Osteoblast (primary cell): ENCODE measurements at regions not wholly inside any gene's neighbourhood (a gene's known extent, or its start where the extent isn't known, plus 50 kb on each side); places are given as distances from the start of the nearest gene placed in this dataset.

Experiments
- DNase-seq: peaks from one replicate; pipeline ENCODE4 v3.0.0; 2011; ENCODE audit warnings: low spot score, mixed read lengths; ENCODE audit not compliant: insufficient read length; ENCODE audit errors: missing footprints
- H2AFZ ChIP-seq: 2 replicates; pipeline ENCODE4 v1.6.0; 2011; ENCODE audit warnings: mild to moderate bottlenecking, low read length
- H3K27ac ChIP-seq: 2 replicates; pipeline ENCODE4 v1.5.1; 2011; ENCODE audit warnings: mild to moderate bottlenecking, low read depth, low read length, moderate library complexity
- H3K27me3 ChIP-seq: 2 replicates; pipeline ENCODE4 v1.6.0; 2012; ENCODE audit warnings: mild to moderate bottlenecking, control low read depth, inconsistent platforms, low read length, moderate library complexity; ENCODE audit not compliant: insufficient read depth
- H3K36me3 ChIP-seq: 2 replicates; pipeline ENCODE4 v1.5.1; 2011; ENCODE audit warnings: mild to moderate bottlenecking, low read length, control low read depth, moderate library complexity; ENCODE audit not compliant: insufficient read depth
- H3K4me1 ChIP-seq: 2 replicates; pipeline ENCODE4 v1.5.1; 2011; ENCODE audit warnings: mild to moderate bottlenecking, low read length, control low read depth, moderate library complexity; ENCODE audit not compliant: insufficient read depth
- H3K4me2 ChIP-seq: 2 replicates; pipeline ENCODE4 v1.6.0; 2011; ENCODE audit warnings: mild to moderate bottlenecking, low read length; ENCODE audit not compliant: insufficient read depth
- H3K4me3 ChIP-seq: fragments of 200-600 bp; sonication (generic); 3 replicates; pipeline ENCODE4 v1.5.1; 2012; ENCODE audit warnings: mild to moderate bottlenecking, low read length, inconsistent platforms; ENCODE audit not compliant: insufficient read depth
- H3K79me2 ChIP-seq: 2 replicates; pipeline ENCODE4 v1.6.0; 2012; ENCODE audit warnings: mild to moderate bottlenecking, low read length, control low read depth, inconsistent platforms; ENCODE audit not compliant: insufficient read depth
- H3K9me3 ChIP-seq: 2 replicates; pipeline ENCODE4 v1.5.1; 2011; ENCODE audit warnings: low read depth, low read length, control low read depth
- H4K20me1 ChIP-seq: 2 replicates; pipeline ENCODE4 v1.6.0; 2012; ENCODE audit warnings: mild to moderate bottlenecking, low read length, control low read depth; ENCODE audit not compliant: insufficient read depth
- TF ChIP-seq, protein P1 (sequence below): IDR thresholded peaks from 2 replicates; pipeline ENCODE4 v1.5.1; 2011; ENCODE audit warnings: mild to moderate bottlenecking, low read depth, low read length, moderate library complexity; ENCODE audit errors: extremely low read depth

DNA sequence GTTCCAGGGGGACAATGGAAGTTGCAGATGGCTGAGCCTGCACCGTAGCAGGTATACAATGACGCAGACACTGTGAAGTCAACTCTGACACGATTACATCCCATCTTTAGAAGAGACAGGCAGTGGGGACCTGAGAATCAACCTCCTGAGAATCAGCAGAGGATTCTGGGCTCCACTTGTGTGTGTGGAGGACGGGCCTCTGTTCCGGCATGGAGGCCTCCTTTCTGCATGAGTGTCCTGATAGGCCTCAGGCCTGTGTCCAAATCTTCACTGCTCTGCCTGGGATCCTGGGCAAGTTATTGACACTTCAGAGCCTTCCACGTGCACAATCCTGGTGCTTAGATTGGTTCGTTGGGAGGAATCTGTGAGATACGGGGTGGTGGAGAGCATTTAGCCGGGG, 151.2 kb upstream of the COL5A1 start:
- no peak overlapping the region for H3K4me2 ChIP-seq
- TF ChIP-seq, protein P1, sequence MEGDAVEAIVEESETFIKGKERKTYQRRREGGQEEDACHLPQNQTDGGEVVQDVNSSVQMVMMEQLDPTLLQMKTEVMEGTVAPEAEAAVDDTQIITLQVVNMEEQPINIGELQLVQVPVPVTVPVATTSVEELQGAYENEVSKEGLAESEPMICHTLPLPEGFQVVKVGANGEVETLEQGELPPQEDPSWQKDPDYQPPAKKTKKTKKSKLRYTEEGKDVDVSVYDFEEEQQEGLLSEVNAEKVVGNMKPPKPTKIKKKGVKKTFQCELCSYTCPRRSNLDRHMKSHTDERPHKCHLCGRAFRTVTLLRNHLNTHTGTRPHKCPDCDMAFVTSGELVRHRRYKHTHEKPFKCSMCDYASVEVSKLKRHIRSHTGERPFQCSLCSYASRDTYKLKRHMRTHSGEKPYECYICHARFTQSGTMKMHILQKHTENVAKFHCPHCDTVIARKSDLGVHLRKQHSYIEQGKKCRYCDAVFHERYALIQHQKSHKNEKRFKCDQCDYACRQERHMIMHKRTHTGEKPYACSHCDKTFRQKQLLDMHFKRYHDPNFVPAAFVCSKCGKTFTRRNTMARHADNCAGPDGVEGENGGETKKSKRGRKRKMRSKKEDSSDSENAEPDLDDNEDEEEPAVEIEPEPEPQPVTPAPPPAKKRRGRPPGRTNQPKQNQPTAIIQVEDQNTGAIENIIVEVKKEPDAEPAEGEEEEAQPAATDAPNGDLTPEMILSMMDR, result no peak
- no peaks in the 10 kb centered on the region for H3K4me1 ChIP-seq
- no peaks in the 10 kb centered on the region for H3K36me3 ChIP-seq
- DNase-seq, result peak; percentile 69
- H3K27ac ChIP-seq, result no peak overlapping the region
- no peaks in the 10 kb centered on the region for H4K20me1 ChIP-seq
- no peaks in the 10 kb centered on the region for H3K9me3 ChIP-seq
- no peaks in the 10 kb centered on the region for H3K27me3 ChIP-seq
- no peak overlapping the region for H2AFZ ChIP-seq
- H3K79me2 ChIP-seq, result no peaks in the 10 kb centered on the region
- no peak overlapping the region for H3K4me3 ChIP-seq

DNA sequence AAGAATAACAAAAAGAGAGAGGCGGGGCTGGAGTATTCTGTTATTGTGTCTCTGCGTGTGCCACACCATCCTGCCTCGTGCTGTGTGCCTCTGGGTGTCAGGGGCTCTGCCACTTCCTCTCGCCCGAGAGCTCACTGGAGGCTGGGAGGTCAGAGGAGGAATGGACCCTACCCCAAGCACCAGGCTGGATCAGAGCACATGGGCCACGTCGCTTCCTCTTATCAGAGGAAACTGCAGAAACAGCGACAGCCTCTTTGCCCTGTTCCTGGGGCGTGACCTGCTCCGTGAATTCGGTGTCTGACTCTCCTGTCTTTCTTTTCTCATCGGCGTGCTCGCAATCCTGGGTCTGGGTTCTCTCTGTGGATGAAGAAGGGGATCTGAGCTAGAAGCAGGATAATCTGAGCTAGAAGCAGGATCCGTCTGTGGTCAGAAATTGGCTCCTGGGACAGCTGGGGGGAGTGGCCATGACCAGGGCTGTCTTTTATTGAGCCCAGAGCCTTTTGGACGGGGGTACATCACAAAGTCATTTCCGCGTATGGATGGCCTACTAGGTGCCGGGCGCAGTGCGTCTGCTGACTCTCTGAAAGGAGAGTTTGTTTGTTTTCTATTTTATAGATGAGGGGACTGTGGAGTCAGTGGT, 150.3 kb upstream of the COL5A1 start:
- DNase-seq, result peak; percentile 38

DNA sequence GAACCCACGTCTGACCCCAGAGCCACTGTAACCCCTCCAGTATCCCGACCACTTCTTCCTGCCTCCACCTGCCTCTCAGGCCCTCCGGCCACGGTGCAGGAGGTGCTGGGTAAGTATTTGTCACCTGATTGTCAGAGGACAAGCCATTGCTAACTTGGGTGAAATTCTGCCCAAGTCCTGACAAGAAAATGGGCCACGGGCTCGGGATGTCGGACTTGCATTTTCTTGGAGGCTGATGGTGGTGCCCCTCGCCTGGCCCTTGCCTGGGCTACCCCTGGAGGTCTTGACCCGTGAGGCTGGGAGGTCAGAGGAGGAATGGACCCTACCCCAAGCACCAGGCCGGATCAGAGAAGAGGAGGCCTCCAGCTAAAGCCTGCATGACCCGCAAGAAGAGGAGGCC, 149.7 kb upstream of the COL5A1 start:
- Histone ChIP-seq H3K27ac (no peak overlapping the region), H3K27me3 (no peaks in the 10 kb centered on the region), H2AFZ (no peak overlapping the region), H3K36me3 (no peaks in the 10 kb centered on the region), H4K20me1 (no peaks in the 10 kb centered on the region), H3K4me2 (no peak overlapping the region), H3K4me3 (no peak overlapping the region), H3K4me1 (peaks cover 9% of the 10 kb centered on the region), H3K79me2 (no peaks in the 10 kb centered on the region), H3K9me3 (no peaks in the 10 kb centered on the region)
- DNase-seq, result peak; percentile 10
- TF ChIP-seq, protein P1, result no peak

More for the DNA sequence above, 150.3 kb upstream of the COL5A1 start:
- H2AFZ ChIP-seq, result no peak overlapping the region
- H3K27me3 ChIP-seq, result no peaks in the 10 kb centered on the region
- H3K79me2 ChIP-seq, result no peaks in the 10 kb centered on the region
- H3K36me3 ChIP-seq, result no peaks in the 10 kb centered on the region
- no peaks in the 10 kb centered on the region for H3K9me3 ChIP-seq
- no peaks in the 10 kb centered on the region for H4K20me1 ChIP-seq
- peaks cover 4% of the 10 kb centered on the region for H3K4me1 ChIP-seq
- no peak overlapping the region for H3K27ac ChIP-seq
- TF ChIP-seq, protein P1, result no peak
- H3K4me2 ChIP-seq, result no peak overlapping the region
- H3K4me3 ChIP-seq, result no peak overlapping the region

DNA sequence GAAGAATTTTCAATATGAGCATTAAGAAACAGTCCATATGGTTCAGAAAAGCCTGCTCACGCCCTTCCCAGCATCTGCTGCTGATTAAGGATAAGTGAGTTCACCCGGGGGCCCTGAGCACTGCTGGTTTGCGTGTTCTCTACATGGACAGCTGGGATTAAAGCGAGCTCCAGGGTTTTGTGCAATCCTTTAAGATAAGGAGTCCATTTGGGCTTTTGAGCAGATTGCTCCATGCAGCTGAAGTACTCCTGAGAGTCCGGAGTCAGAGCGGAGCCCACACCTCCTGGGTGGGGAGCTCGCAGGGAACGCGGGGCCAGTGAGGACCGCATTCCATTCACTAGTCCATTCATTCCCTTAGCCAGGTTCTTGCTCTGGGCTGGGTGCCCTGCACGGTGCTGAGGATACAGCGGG, 149.3 kb upstream of the COL5A1 start:
- Histone ChIP-seq H3K4me2 (no peak overlapping the region), H4K20me1 (no peaks in the 10 kb centered on the region), H3K9me3 (no peaks in the 10 kb centered on the region), H3K36me3 (no peaks in the 10 kb centered on the region), H3K27ac (no peak overlapping the region), H3K27me3 (no peaks in the 10 kb centered on the region), H3K79me2 (no peaks in the 10 kb centered on the region), H3K4me3 (no peak overlapping the region), H2AFZ (no peak overlapping the region), H3K4me1 (peaks cover 13% of the 10 kb centered on the region)
- peak; percentile 93 for DNase-seq
- TF ChIP-seq, protein P1, result no peak
